ENCODE measurements at regions not wholly inside any gene's neighbourhood (a gene's known extent, or its start where the extent isn't known, plus 50 kb on each side); places are given as distances from the start of the nearest gene placed in this dataset.

- no peak for TF ChIP-seq CTCF (IDR thresholded peaks at IDR 0.05)
- DNase-seq (ENCODE audit: low spot score) (no peak), ATAC-seq (ENCODE audit: low FRiP score) (no peak)
Measured at GRCh38 chr5:162240734-162241133, 173.2 kb downstream of the GABRG2 start.

GRCh38 chr5:162242416-162242815 lies 174.8 kb downstream of the GABRG2 start:
- TF ChIP-seq CTCF (IDR thresholded peaks at IDR 0.05) = no peak
- ATAC-seq (ENCODE audit: low FRiP score) = no peak
- no peak for DNase-seq (ENCODE audit: low spot score)

- DNase-seq (ENCODE audit: low spot score) = no peak
- ATAC-seq (ENCODE audit: low FRiP score) = no peak
- TF ChIP-seq CTCF (IDR thresholded peaks at IDR 0.05) = no peak
Measured at GRCh38 chr5:162243651-162244050, 176.1 kb downstream of the GABRG2 start.

- ATAC-seq (ENCODE audit: low FRiP score) (no peak), DNase-seq (ENCODE audit: low spot score) (no peak)
- no peak for TF ChIP-seq CTCF (IDR thresholded peaks at IDR 0.05)
Measured at GRCh38 chr5:162248107-162248713, 180.6 kb downstream of the GABRG2 start.

GRCh38 chr5:162256711-162257110 lies 189.1 kb downstream of the GABRG2 start:
- no peak for TF ChIP-seq CTCF (IDR thresholded peaks at IDR 0.05)
- no peak for ATAC-seq (ENCODE audit: low FRiP score)
- DNase-seq (ENCODE audit: low spot score) = no peak

- no peak for DNase-seq (ENCODE audit: low spot score)
- TF ChIP-seq CTCF (IDR thresholded peaks at IDR 0.05) = no peak
- ATAC-seq (ENCODE audit: low FRiP score) = no peak
Measured at GRCh38 chr5:162268694-162269481, 201.3 kb downstream of the GABRG2 start.

GRCh38 chr5:162272417-162272816 lies 204.8 kb downstream of the GABRG2 start:
- TF ChIP-seq CTCF (IDR thresholded peaks at IDR 0.05) = no peak
- no peak for ATAC-seq (ENCODE audit: low FRiP score)
- no peak for DNase-seq (ENCODE audit: low spot score)
